H1 (cell line): ENCODE measurements at regions not wholly inside any gene's neighbourhood (a gene's known extent, or its start where the extent isn't known, plus 50 kb on each side); places are given as distances from the start of the nearest gene placed in this dataset.

Source experiments
- CTCF ChIA-PET: fragments of 300-600 bp; sonication (Branson Sonifier 250); formaldehyde crosslinking; loops from one replicate; lab custom pipeline; 2021; ENCODE audit not compliant: partially characterized antibody; lab: Charles Lee
- POLR2A ChIA-PET: fragments of 300-600 bp; sonication (Branson Sonifier 250); formaldehyde crosslinking; loops from one replicate; lab custom pipeline; 2021; ENCODE audit warnings: inconsistent platforms; ENCODE audit not compliant: partially characterized antibody; lab: Charles Lee
- DNase-seq, 2 experiments: peaks; one replicate each; pipeline versions ENCODE4 v3.0.0 to v3.0.0-alpha.2; 2010 to 2022; ENCODE audit warnings: low spot score in 2 of 2, low read depth in 1 of 2, mixed read lengths in 1 of 2
- FAIRE-seq: peaks from 2 replicates; lab custom pipeline; 2011; peaks lifted over from hg19 to GRCh38; lab: Jason Lieb, UNC
- H2AFZ ChIP-seq: 2 replicates; pipeline ENCODE4 v1.8.1; 2012; ENCODE audit warnings: low read length, inconsistent platforms
- H2AK5ac ChIP-seq: 2 replicates; pipeline ENCODE4 v1.6.1; 2013; ENCODE audit warnings: low read depth, low read length
- H2BK120ac ChIP-seq: replicated peaks from 2 replicates; pipeline ENCODE3; 2013; ENCODE audit warnings: low read depth, low read length, inconsistent platforms
- H2BK12ac ChIP-seq: 2 replicates; pipeline ENCODE4 v1.6.1; 2013; ENCODE audit warnings: low read depth, low read length
- H2BK15ac ChIP-seq: 2 replicates; pipeline ENCODE4 v1.6.1; 2013; ENCODE audit warnings: low read length
- H2BK20ac ChIP-seq: 2 replicates; pipeline ENCODE4 v1.6.1; 2013; ENCODE audit warnings: low read length
- H2BK5ac ChIP-seq: 2 replicates; pipeline ENCODE4 v1.6.1; 2013; ENCODE audit warnings: low read depth, low read length
- H3K14ac ChIP-seq: 2 replicates; pipeline ENCODE4 v1.6.1; 2013; ENCODE audit warnings: inconsistent platforms; ENCODE audit not compliant: insufficient read length
- H3K18ac ChIP-seq: 2 replicates; pipeline ENCODE4 v1.6.1; 2013; ENCODE audit warnings: low read length; ENCODE audit errors: extremely low read depth
- H3K23ac ChIP-seq: 2 replicates; pipeline ENCODE4 v1.6.1; 2013; ENCODE audit warnings: inconsistent platforms; ENCODE audit not compliant: insufficient read length
- H3K23me2 ChIP-seq: 2 replicates; pipeline ENCODE4 v1.6.1; 2013; ENCODE audit warnings: low read depth, low read length
- H3K27ac ChIP-seq: 2 replicates; pipeline ENCODE4 v1.6.1; 2011; ENCODE audit warnings: low read depth, low read length, inconsistent platforms
- H3K27me3 ChIP-seq, 4 experiments: replicated peaks in 1 of 4; 1 replicate in 1 of 4; 2 replicates in 3 of 4; pipeline versions ENCODE4 v1.6.1 to v1.8.1; 2011 to 2013; ENCODE audit warnings: low read length in 3 of 4, mild to moderate bottlenecking in 3 of 4, inconsistent platforms in 2 of 4, mixed read lengths in 2 of 4, moderate library complexity in 1 of 4; ENCODE audit not compliant: control insufficient read depth in 3 of 4, insufficient read depth in 3 of 4; ENCODE audit errors: extremely low read depth in 1 of 4
- H3K36me3 ChIP-seq, 4 experiments: 2 replicates each; pipeline versions ENCODE4 v1.6.1 to v1.8.1; 2011 to 2013; ENCODE audit warnings: mild to moderate bottlenecking in 4 of 4, low read length in 3 of 4, moderate library complexity in 2 of 4, control low read depth in 1 of 4, inconsistent platforms in 1 of 4; ENCODE audit not compliant: insufficient read depth in 4 of 4, control insufficient read depth in 2 of 4
- H3K4ac ChIP-seq: replicated peaks from 2 replicates; pipeline ENCODE3; 2013; ENCODE audit warnings: low read length, low read depth, mixed read lengths, inconsistent platforms; ENCODE audit not compliant: insufficient read length
- H3K4me1 ChIP-seq, 4 experiments: replicated peaks in 1 of 4; 1 replicate in 1 of 4; 2 replicates in 3 of 4; pipeline versions ENCODE4 v1.6.1 to v1.8.1; 2011 to 2013; ENCODE audit warnings: low read length in 3 of 4, inconsistent platforms in 2 of 4, mixed read lengths in 1 of 4; ENCODE audit not compliant: insufficient read depth in 4 of 4, control insufficient read depth in 3 of 4
- H3K4me2 ChIP-seq, 2 experiments: 2 replicates each; pipeline versions ENCODE4 v1.6.1 to v1.8.1; 2011 to 2013; ENCODE audit warnings: low read depth in 2 of 2, low read length in 2 of 2, control low read depth in 1 of 2, inconsistent platforms in 1 of 2, mild to moderate bottlenecking in 1 of 2; ENCODE audit not compliant: insufficient read depth in 1 of 2
- H3K4me3 ChIP-seq, 4 experiments: fragments of 200-600, 300-600 bp in 1 of 4; sonication (generic), shearing (Covaris generic), sonication (Bioruptor Twin) in 1 of 4; 2 replicates each; pipeline versions ENCODE4 v1.5.1 to v1.8.1; 2011 to 2016; ENCODE audit warnings: low read length in 4 of 4, low read depth in 3 of 4, control low read depth in 2 of 4, inconsistent platforms in 2 of 4, mild to moderate bottlenecking in 2 of 4, mixed read lengths in 1 of 4, moderate library complexity in 1 of 4; ENCODE audit not compliant: insufficient read depth in 2 of 4; ENCODE audit errors: extremely low read depth in 1 of 4
- H3K56ac ChIP-seq: replicated peaks from 2 replicates; pipeline ENCODE3; 2013; ENCODE audit warnings: low read depth, mild to moderate bottlenecking, mixed read lengths, low read length, inconsistent platforms; ENCODE audit not compliant: insufficient read length
- H3K79me1 ChIP-seq: 2 replicates; pipeline ENCODE4 v1.6.1; 2013; ENCODE audit warnings: low read depth, low read length, control low read depth
- H3K79me2 ChIP-seq, 2 experiments: 2 replicates each; pipeline versions ENCODE4 v1.6.1 to v1.8.1; 2012 to 2013; ENCODE audit warnings: low read length in 2 of 2, mild to moderate bottlenecking in 2 of 2, inconsistent platforms in 1 of 2; ENCODE audit not compliant: insufficient read depth in 2 of 2, control insufficient read depth in 1 of 2
- H3K9ac ChIP-seq, 4 experiments: replicated peaks in 1 of 4; 1 replicate in 1 of 4; 2 replicates in 3 of 4; pipeline versions ENCODE4 v1.6.1 to v1.8.1; 2011 to 2013; ENCODE audit warnings: low read depth in 3 of 4, low read length in 3 of 4, control low read depth in 2 of 4, mild to moderate bottlenecking in 2 of 4, moderate library complexity in 2 of 4, inconsistent platforms in 1 of 4; ENCODE audit errors: extremely low read depth in 1 of 4
- H3K9me3 ChIP-seq, 2 experiments: 2 replicates each; pipeline versions ENCODE4 v1.6.1 to v1.8.1; 2012 to 2013; ENCODE audit warnings: mild to moderate bottlenecking in 2 of 2, moderate library complexity in 2 of 2, control low read depth in 1 of 2, inconsistent platforms in 1 of 2, low read depth in 1 of 2, low read length in 1 of 2, mixed read lengths in 1 of 2; ENCODE audit not compliant: insufficient read depth in 2 of 2
- H4K20me1 ChIP-seq, 2 experiments: replicated peaks in 1 of 2; 2 replicates each; pipeline versions ENCODE3 to v1.8.1; 2011 to 2013; ENCODE audit warnings: inconsistent platforms in 2 of 2, low read length in 2 of 2, mild to moderate bottlenecking in 1 of 2; ENCODE audit not compliant: insufficient read depth in 2 of 2, control insufficient read depth in 1 of 2
- H4K5ac ChIP-seq: 2 replicates; pipeline ENCODE4 v1.6.1; 2013; ENCODE audit warnings: low read length, low read depth, mixed read lengths, inconsistent platforms; ENCODE audit not compliant: insufficient read length
- H4K8ac ChIP-seq: 2 replicates; pipeline ENCODE4 v1.8.0; 2013; ENCODE audit warnings: mild to moderate bottlenecking, moderate library complexity, low read length, inconsistent platforms; ENCODE audit not compliant: insufficient read depth; ENCODE audit errors: extremely low read depth
- H4K91ac ChIP-seq: replicated peaks from 2 replicates; pipeline ENCODE3; 2013; ENCODE audit warnings: low read length, mixed read lengths, inconsistent platforms; ENCODE audit not compliant: insufficient read length
- BACH1 ChIP-seq: IDR thresholded peaks from 2 replicates; pipeline ENCODE4 v1.6.1; 2012; ENCODE audit warnings: low read length, improper control_type of control experiment
- CBX5 ChIP-seq: fragments of 300-800, 300-1000 bp; sonication (generic); IDR thresholded peaks from 2 replicates; pipeline ENCODE4 v1.7.1; 2016; ENCODE audit warnings: antibody characterized with exemption, low read length, low read depth
- EGR1 ChIP-seq: IDR thresholded peaks from 2 replicates; pipeline ENCODE4 v1.6.1; 2011; ENCODE audit warnings: low read depth, low read length, borderline replicate concordance
- JUN ChIP-seq: IDR thresholded peaks from 2 replicates; pipeline ENCODE4 v1.6.1; 2011; ENCODE audit warnings: low read depth, mild to moderate bottlenecking, improper control_type of control experiment, low read length
- KDM1A ChIP-seq: fragments of 200-600, 300-600 bp; sonication (generic); IDR thresholded peaks from 2 replicates; pipeline ENCODE4 v1.7.1; 2016; ENCODE audit warnings: mild to moderate bottlenecking, low read length, borderline replicate concordance
- MAFK ChIP-seq: IDR thresholded peaks from 2 replicates; pipeline ENCODE4 v1.6.1; 2012; ENCODE audit warnings: low read depth, mild to moderate bottlenecking, improper control_type of control experiment, low read length
- POU5F1 ChIP-seq: IDR thresholded peaks from 2 replicates; pipeline ENCODE4 v1.6.1; 2011; ENCODE audit warnings: low read depth, mild to moderate bottlenecking, low read length, moderate library complexity
- SAP30 ChIP-seq: fragments of 300-600 bp; sonication (generic); IDR thresholded peaks from 2 replicates; pipeline ENCODE4 v1.7.1; 2012; ENCODE audit warnings: low read length, moderate library complexity, mild to moderate bottlenecking, inconsistent platforms; ENCODE audit not compliant: insufficient read depth, insufficient replicate concordance
- SRF ChIP-seq: IDR thresholded peaks from 2 replicates; pipeline ENCODE4 v1.6.1; 2011; ENCODE audit warnings: mild to moderate bottlenecking, low read depth, low read length, moderate library complexity
- TAF1 ChIP-seq: IDR thresholded peaks from 2 replicates; pipeline ENCODE4 v1.6.1; 2011; ENCODE audit warnings: mild to moderate bottlenecking, low read depth, low read length
- USF2 ChIP-seq: IDR thresholded peaks from 2 replicates; pipeline ENCODE4 v1.6.1; 2011; ENCODE audit warnings: low read length, improper control_type of control experiment
- ZNF274 ChIP-seq: IDR thresholded peaks from 2 replicates; pipeline ENCODE4 v1.7.0; 2012; ENCODE audit warnings: low read length, borderline replicate concordance; ENCODE audit errors: extremely low read depth
- WGBS, 2 experiments: shearing (Covaris generic) in 1 of 2; methylation state at CpG; one replicate each; pipeline versions ENCODE4 v1.1.6 to v1.1.7; 2013 to 2015; ENCODE audit warnings: low lambda C conversion rate in 2 of 2, mixed read lengths in 2 of 2, inconsistent platforms in 1 of 2, low coverage in 1 of 2, missing lambda C conversion rate in 1 of 2; ENCODE audit not compliant: insufficient replicate concordance in 2 of 2, insufficient coverage in 1 of 2, insufficient read length in 1 of 2; ENCODE audit errors: extremely low coverage in 1 of 2, missing lambda C conversion rate in 1 of 2; 5-methylcytosine and 5-hydroxymethylcytosine counted together

GRCh38 chr2:212797484-212798205, 259.0 kb upstream of the ERBB4 start:
- Histone ChIP-seq H4K20me1 (no peaks in the 10 kb centered on the region), H2AK5ac (no peak overlapping the region), H2BK20ac (no peak overlapping the region), H4K5ac (no peak overlapping the region), H4K8ac (no peak overlapping the region), H3K4ac (no peak overlapping the region), H3K4me2 (no peak overlapping the region), H3K9ac (no peak overlapping the region), H3K18ac (no peak overlapping the region), H2BK15ac (no peak overlapping the region), H3K4me3 (no peak overlapping the region), H3K27ac (no peak overlapping the region), H3K23me2 (no peaks in the 10 kb centered on the region; the same call in 1 of the 2 replicates), H2BK5ac (no peak overlapping the region), H4K91ac (no peak overlapping the region), H2BK12ac (no peak overlapping the region), H3K79me2 (no peaks in the 10 kb centered on the region), H3K79me1 (no peaks in the 10 kb centered on the region), H3K27me3 (no peaks in the 10 kb centered on the region), H3K14ac (no peak overlapping the region), H3K4me1 (no peaks in the 10 kb centered on the region), H3K9me3 (no peaks in the 10 kb centered on the region), H2BK120ac (no peak overlapping the region), H3K56ac (no peak overlapping the region), H3K23ac (no peak overlapping the region), H3K36me3 (no peaks in the 10 kb centered on the region), H2AFZ (no peak overlapping the region)
- no peak for TF ChIP-seq EGR1
- no peak for TF ChIP-seq ZNF274
- TF ChIP-seq BACH1 = no peak
- TF ChIP-seq USF2 = no peak
- no peak for TF ChIP-seq JUN
- no peak for TF ChIP-seq SRF
- TF ChIP-seq TAF1 = no peak
- no peak for TF ChIP-seq SAP30
- TF ChIP-seq MAFK = no peak
- no peak for TF ChIP-seq KDM1A
- no peak for TF ChIP-seq CBX5
- no peak for TF ChIP-seq POU5F1
- ChIA-PET CTCF (no interaction called here), POLR2A (no interaction called here)
- DNase-seq = no peak
- WGBS, 2 experiments = 91% methylated on average over 5 of the region's 5 CpGs; no CpG with 5 or more reads in 1 of the 2 experiments
- no peak for FAIRE-seq
